CD14-positive monocyte (primary cell): ENCODE measurements at regions not wholly inside any gene's neighbourhood (a gene's known extent, or its start where the extent isn't known, plus 50 kb on each side); places are given as distances from the start of the nearest gene placed in this dataset.

Experiments
- DNase-seq, 3 donors: peaks; one replicate each; pipeline ENCODE4 v3.0.0-alpha.2; 2011 to 2022
- H2AFZ ChIP-seq: 2 replicates; pipeline ENCODE4 v1.6.0; 2012; ENCODE audit warnings: mild to moderate bottlenecking, low read depth, low read length, inconsistent platforms; ENCODE audit not compliant: insufficient read depth, poor library complexity, severe bottlenecking
- H3K27ac ChIP-seq, 2 donors: 1 replicate in 1 of 2; 2 replicates in 1 of 2; pipeline ENCODE4 v1.5.1; 2012 to 2013; ENCODE audit warnings: low read length in 2 of 2, control low read depth in 1 of 2, inconsistent platforms in 1 of 2, low read depth in 1 of 2, mild to moderate bottlenecking in 1 of 2
- H3K27me3 ChIP-seq, 2 donors: one replicate each; pipeline versions ENCODE4 v1.6.0 to v1.6.1; 2011 to 2013; ENCODE audit warnings: low read length in 2 of 2; ENCODE audit not compliant: control insufficient read depth in 2 of 2, insufficient read depth in 2 of 2
- H3K36me3 ChIP-seq, 2 donors: replicated peaks in 1 of 2; 1 replicate in 1 of 2; 2 replicates in 1 of 2; pipeline versions ENCODE4 v1.5.1 to v1.6.1; 2012 to 2013; ENCODE audit warnings: low read length in 2 of 2, control low read depth in 1 of 2, inconsistent platforms in 1 of 2, mild to moderate bottlenecking in 1 of 2; ENCODE audit not compliant: insufficient read depth in 2 of 2, control insufficient read depth in 1 of 2
- H3K4me1 ChIP-seq, 2 donors: 1 replicate in 1 of 2; 2 replicates in 1 of 2; pipeline versions ENCODE4 v1.5.1 to v1.6.1; 2012 to 2013; ENCODE audit warnings: low read length in 2 of 2, control low read depth in 1 of 2, inconsistent platforms in 1 of 2, mild to moderate bottlenecking in 1 of 2, moderate library complexity in 1 of 2; ENCODE audit not compliant: insufficient read depth in 2 of 2, control insufficient read depth in 1 of 2
- H3K4me2 ChIP-seq: replicated peaks from 2 replicates; pipeline ENCODE3; 2012; ENCODE audit warnings: low read length, moderate library complexity, mild to moderate bottlenecking; ENCODE audit not compliant: poor library complexity, severe bottlenecking; ENCODE audit errors: extremely low read depth
- H3K4me3 ChIP-seq, 3 experiments: fragments of 200-600 bp in 1 of 3; sonication (generic) in 1 of 3; replicated peaks in 1 of 3; 1 replicate in 2 of 3; 2 replicates in 1 of 3; pipeline ENCODE4 v1.5.1; 2011 to 2013; ENCODE audit warnings: low read length in 3 of 3, mild to moderate bottlenecking in 3 of 3, control low read depth in 2 of 3, low read depth in 2 of 3, inconsistent platforms in 1 of 3, moderate library complexity in 1 of 3
- H3K79me2 ChIP-seq: 2 replicates; pipeline ENCODE4 v1.6.0; 2012; ENCODE audit warnings: mild to moderate bottlenecking, control low read depth, inconsistent platforms, low read length, moderate library complexity; ENCODE audit not compliant: insufficient read depth
- H3K9ac ChIP-seq: 2 replicates; pipeline ENCODE4 v1.6.0; 2017; ENCODE audit warnings: low read length, mild to moderate bottlenecking; ENCODE audit not compliant: insufficient read depth, poor library complexity, severe bottlenecking
- H3K9me3 ChIP-seq, 2 donors: replicated peaks in 1 of 2; 1 replicate in 1 of 2; 2 replicates in 1 of 2; pipeline versions ENCODE4 v1.5.1 to v1.6.1; 2012 to 2013; ENCODE audit warnings: low read length in 2 of 2, control low read depth in 1 of 2; ENCODE audit not compliant: control insufficient read depth in 1 of 2, insufficient read depth in 1 of 2
- H4K20me1 ChIP-seq: 2 replicates; pipeline ENCODE4 v1.6.0; 2012; ENCODE audit warnings: mild to moderate bottlenecking, low read length, control low read depth, moderate library complexity; ENCODE audit not compliant: insufficient read depth
- H3K27ac Mint-ChIP-seq, 7 donors: one replicate each; pipeline ENCODE4 v1.8.0; 2020; ENCODE audit warnings: mild to moderate bottlenecking in 7 of 7, mixed read lengths in 7 of 7, moderate library complexity in 6 of 7, inconsistent platforms in 2 of 7
- H3K27me3 Mint-ChIP-seq, 3 donors: one replicate each; pipeline ENCODE4 v1.8.0; 2021 to 2022; ENCODE audit warnings: low read depth in 3 of 3, mild to moderate bottlenecking in 3 of 3, mixed read lengths in 3 of 3, moderate library complexity in 3 of 3, inconsistent platforms in 1 of 3
- H3K36me3 Mint-ChIP-seq, 2 donors: one replicate each; pipeline ENCODE4 v1.8.0; 2020; ENCODE audit warnings: mixed read lengths in 2 of 2, inconsistent platforms in 1 of 2, mild to moderate bottlenecking in 1 of 2
- H3K4me1 Mint-ChIP-seq: one replicate; pipeline ENCODE4 v1.8.0; 2020; ENCODE audit warnings: mild to moderate bottlenecking, mixed read lengths
- H3K4me3 Mint-ChIP-seq, 2 donors: one replicate each; pipeline ENCODE4 v1.8.0; 2020; ENCODE audit warnings: mild to moderate bottlenecking in 2 of 2, mixed read lengths in 2 of 2, moderate library complexity in 1 of 2
- H3K9me3 Mint-ChIP-seq, 7 donors: one replicate each; pipeline ENCODE4 v1.8.0; 2020 to 2022; ENCODE audit warnings: mixed read lengths in 7 of 7, mild to moderate bottlenecking in 6 of 7, moderate library complexity in 6 of 7, inconsistent platforms in 2 of 7
- WGBS: methylation state at CpG from one replicate; pipeline ENCODE4 v1.1.5; 2013; ENCODE audit warnings: missing lambda C conversion rate; ENCODE audit not compliant: insufficient coverage; 5-methylcytosine and 5-hydroxymethylcytosine counted together
- intact Hi-C, 2 donors: fragments of 100-400 bp; cut with micrococcal nuclease; formaldehyde crosslinking; loops; one replicate each; pipeline versions ENCODE4 v1.15.0 to v1.15.1; 2023
- TF ChIP-seq, protein P1 (sequence below): fragments of 200-600 bp; IDR thresholded peaks from one replicate; pipeline ENCODE4 v1.8.0; 2022; ENCODE audit warnings: antibody characterized with exemption, mild to moderate bottlenecking

DNA sequence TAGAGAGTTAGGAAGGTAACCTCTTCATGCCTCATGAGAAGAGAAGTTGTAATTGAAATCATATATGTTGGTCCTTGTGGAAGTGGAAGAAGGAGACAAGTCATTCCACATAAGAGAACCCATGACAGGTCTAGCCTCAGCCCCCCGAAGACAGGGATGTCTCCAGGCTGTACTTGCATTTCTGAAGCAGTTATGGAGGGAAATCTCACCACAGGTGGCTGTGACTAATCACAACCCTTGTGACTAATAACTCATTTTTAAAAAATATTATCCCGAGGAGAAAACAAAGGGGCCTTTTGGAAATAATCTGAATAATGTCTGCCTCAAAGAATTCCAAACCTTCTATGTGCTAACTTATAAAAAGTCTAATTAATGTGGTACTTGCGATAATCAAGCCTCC lies 262.1 kb upstream of the RPS23 start:
- DNase-seq = no peak
- H3K4me2 ChIP-seq = no peak overlapping the region
- H3K27me3 ChIP-seq = no peaks in the 10 kb centered on the region
- TF ChIP-seq, protein P1, sequence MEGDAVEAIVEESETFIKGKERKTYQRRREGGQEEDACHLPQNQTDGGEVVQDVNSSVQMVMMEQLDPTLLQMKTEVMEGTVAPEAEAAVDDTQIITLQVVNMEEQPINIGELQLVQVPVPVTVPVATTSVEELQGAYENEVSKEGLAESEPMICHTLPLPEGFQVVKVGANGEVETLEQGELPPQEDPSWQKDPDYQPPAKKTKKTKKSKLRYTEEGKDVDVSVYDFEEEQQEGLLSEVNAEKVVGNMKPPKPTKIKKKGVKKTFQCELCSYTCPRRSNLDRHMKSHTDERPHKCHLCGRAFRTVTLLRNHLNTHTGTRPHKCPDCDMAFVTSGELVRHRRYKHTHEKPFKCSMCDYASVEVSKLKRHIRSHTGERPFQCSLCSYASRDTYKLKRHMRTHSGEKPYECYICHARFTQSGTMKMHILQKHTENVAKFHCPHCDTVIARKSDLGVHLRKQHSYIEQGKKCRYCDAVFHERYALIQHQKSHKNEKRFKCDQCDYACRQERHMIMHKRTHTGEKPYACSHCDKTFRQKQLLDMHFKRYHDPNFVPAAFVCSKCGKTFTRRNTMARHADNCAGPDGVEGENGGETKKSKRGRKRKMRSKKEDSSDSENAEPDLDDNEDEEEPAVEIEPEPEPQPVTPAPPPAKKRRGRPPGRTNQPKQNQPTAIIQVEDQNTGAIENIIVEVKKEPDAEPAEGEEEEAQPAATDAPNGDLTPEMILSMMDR = no peak
- H3K36me3 ChIP-seq = no peaks in the 10 kb centered on the region
- H3K9ac ChIP-seq = no peak overlapping the region
- peaks cover 0 to 20% (median 3%) of the 10 kb centered on the region in 7 donors for H3K9me3 Mint-ChIP-seq
- no peak overlapping the region for H2AFZ ChIP-seq
- no peak overlapping the region for H3K27ac ChIP-seq
- no peak overlapping the region for H3K4me3 ChIP-seq
- H3K4me1 Mint-ChIP-seq = no peaks in the 10 kb centered on the region
- no peak overlapping the region for H3K27ac Mint-ChIP-seq
- no peaks in the 10 kb centered on the region for H3K4me1 ChIP-seq
- no peaks in the 10 kb centered on the region for H4K20me1 ChIP-seq
- peaks cover 5 to 7% of the 10 kb centered on the region in 2 donors for H3K9me3 ChIP-seq
- WGBS = no CpG with 5 or more reads among the region's 3 CpGs
- intact Hi-C loops = no loop called here
- peaks cover 0 to 2% (median 0%) of the 10 kb centered on the region in 3 donors for H3K27me3 Mint-ChIP-seq
- no peaks in the 10 kb centered on the region for H3K36me3 Mint-ChIP-seq
- H3K79me2 ChIP-seq = no peaks in the 10 kb centered on the region
- no peak overlapping the region for H3K4me3 Mint-ChIP-seq

DNA sequence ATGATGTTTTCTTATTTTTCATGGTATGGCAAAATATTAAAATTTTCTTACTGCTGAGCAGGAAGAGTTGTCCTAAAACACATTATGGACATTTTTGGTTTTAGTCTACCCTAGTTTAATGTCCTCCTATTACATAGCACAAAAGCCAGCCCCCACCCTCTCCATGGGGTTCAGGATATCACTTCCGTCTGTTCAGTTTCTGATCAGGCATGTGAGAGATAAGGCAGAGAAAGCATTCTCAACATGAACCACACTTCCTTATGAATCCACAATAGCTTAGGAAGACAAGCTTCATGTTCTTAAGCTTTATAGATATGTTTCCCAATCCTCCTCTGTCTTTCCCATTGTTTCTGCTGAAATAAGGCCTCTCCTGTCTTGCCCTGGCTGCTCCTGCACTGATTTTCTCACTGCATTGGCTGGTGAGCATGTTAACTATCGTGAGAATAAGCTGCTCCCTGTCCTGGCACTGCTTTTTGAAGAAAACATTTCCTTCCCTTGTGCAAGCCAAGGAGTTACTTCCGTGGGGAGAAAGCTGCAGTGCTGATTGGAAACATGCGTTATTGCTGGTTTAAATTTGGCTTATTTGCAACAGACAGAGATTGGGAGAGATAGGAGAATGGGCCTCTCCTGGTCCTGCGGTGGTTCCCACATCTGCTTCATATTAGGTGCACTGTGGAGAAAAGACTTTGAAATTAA lies 260.3 kb upstream of the RPS23 start:
- TF ChIP-seq, protein P1 = no peak
- Histone ChIP-seq H4K20me1 (no peaks in the 10 kb centered on the region), H3K36me3 (no peaks in the 10 kb centered on the region), H3K9ac (no peak overlapping the region), H3K79me2 (no peaks in the 10 kb centered on the region), H3K4me2 (no peak overlapping the region), H3K27ac (no peak overlapping the region), H2AFZ (no peak overlapping the region), H3K27me3 (no peaks in the 10 kb centered on the region), H3K4me1 (no peaks in the 10 kb centered on the region), H3K4me3 (no peak overlapping the region), H3K9me3 (no peaks in the 10 kb centered on the region)
- Mint-ChIP-seq H3K4me1 (no peaks in the 10 kb centered on the region), H3K27me3 (peaks cover 0 to 2% (median 0%) of the 10 kb centered on the region in 3 donors), H3K4me3 (no peak overlapping the region), H3K27ac (no peak overlapping the region), H3K9me3 (peaks cover 0 to 12% (median 2%) of the 10 kb centered on the region in 7 donors), H3K36me3 (no peaks in the 10 kb centered on the region)
- intact Hi-C loops = no loop called here
- DNase-seq = no peak
- WGBS = 96% methylated on average over 4 of the region's 5 CpGs
